GM12892 (cell line): ENCODE measurements at regions not wholly inside any gene's neighbourhood (a gene's known extent, or its start where the extent isn't known, plus 50 kb on each side); places are given as distances from the start of the nearest gene placed in this dataset.

Source experiments
- POLR2A ChIP-seq: IDR thresholded peaks from 2 replicates; pipeline ENCODE4 v1.6.1; 2011; ENCODE audit warnings: low read depth, low read length, control low read depth
- POLR2AphosphoS5 ChIP-seq: IDR thresholded peaks from 2 replicates; pipeline ENCODE4 v1.6.1; 2011; ENCODE audit warnings: low read depth, low read length, control low read depth

- TF ChIP-seq POLR2A (no peak), POLR2AphosphoS5 (no peak)
Observed at GRCh38 chr9:68595868-68596267, 55.2 kb upstream of the TMEM252 start.
